Immature natural killer cell (primary cell): ENCODE measurements at regions not wholly inside any gene's neighbourhood (a gene's known extent, or its start where the extent isn't known, plus 50 kb on each side); places are given as distances from the start of the nearest gene placed in this dataset.
A peak's percentile ranks its signal among the peaks of the same experiment; 100 is the strongest.

Source experiments
- DNase-seq, 3 donors: peaks; one replicate each; pipeline ENCODE4 v3.0.0; 2022; ENCODE audit warnings: mixed read lengths in 1 of 3
- H3K27ac Mint-ChIP-seq, 6 donors: one replicate each; pipeline ENCODE4 v1.8.0; 2020; ENCODE audit warnings: mixed read lengths in 6 of 6, mild to moderate bottlenecking in 5 of 6, inconsistent platforms in 4 of 6, moderate library complexity in 3 of 6
- H3K27me3 Mint-ChIP-seq, 3 donors: one replicate each; pipeline ENCODE4 v1.8.0; 2020 to 2021; ENCODE audit warnings: low read depth in 3 of 3, mild to moderate bottlenecking in 3 of 3, mixed read lengths in 3 of 3, moderate library complexity in 3 of 3, inconsistent platforms in 1 of 3
- H3K36me3 Mint-ChIP-seq, 3 donors: one replicate each; pipeline ENCODE4 v1.8.0; 2020; ENCODE audit warnings: mixed read lengths in 3 of 3, inconsistent platforms in 2 of 3, mild to moderate bottlenecking in 2 of 3
- H3K4me1 Mint-ChIP-seq, 2 donors: one replicate each; pipeline ENCODE4 v1.8.0; 2020; ENCODE audit warnings: inconsistent platforms in 2 of 2, mild to moderate bottlenecking in 2 of 2, mixed read lengths in 2 of 2, moderate library complexity in 1 of 2
- H3K4me3 Mint-ChIP-seq, 5 donors: one replicate each; pipeline ENCODE4 v1.8.0; 2020; ENCODE audit warnings: mild to moderate bottlenecking in 5 of 5, mixed read lengths in 5 of 5, inconsistent platforms in 3 of 5, moderate library complexity in 3 of 5
- H3K9me3 Mint-ChIP-seq, 6 donors: one replicate each; pipeline ENCODE4 v1.8.0; 2020; ENCODE audit warnings: mild to moderate bottlenecking in 6 of 6, mixed read lengths in 6 of 6, inconsistent platforms in 4 of 6, moderate library complexity in 3 of 6

DNA sequence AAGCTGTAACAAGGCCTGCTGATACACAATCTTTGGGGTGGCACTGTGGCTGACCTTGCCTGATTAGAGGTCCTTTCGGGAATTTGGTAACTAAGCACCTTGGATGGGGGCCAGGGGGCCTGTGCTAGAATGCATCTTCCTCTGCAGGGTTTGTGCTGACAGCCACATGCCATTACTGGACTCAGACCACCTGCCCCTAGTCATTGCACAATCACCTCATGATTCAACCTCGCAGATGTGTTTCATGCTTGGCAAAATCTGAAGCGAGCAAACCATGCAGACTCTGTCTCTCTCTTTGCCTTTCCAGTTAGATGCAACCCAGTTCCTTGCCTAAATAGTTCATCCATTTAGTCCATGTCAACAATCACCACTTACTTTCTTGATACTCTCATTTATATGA lies 96.5 kb upstream of the ERCC6L2 start:
- peaks cover 4 to 11% (median 7%) of the 10 kb centered on the region in 3 donors for H3K27me3 Mint-ChIP-seq
- no peaks in the 10 kb centered on the region for H3K4me1 Mint-ChIP-seq
- H3K4me3 Mint-ChIP-seq, result no peak overlapping the region
- no peak overlapping the region for H3K27ac Mint-ChIP-seq
- DNase-seq, result no peak
- H3K9me3 Mint-ChIP-seq, result no peaks in the 10 kb centered on the region
- H3K36me3 Mint-ChIP-seq, result no peaks in the 10 kb centered on the region

DNA sequence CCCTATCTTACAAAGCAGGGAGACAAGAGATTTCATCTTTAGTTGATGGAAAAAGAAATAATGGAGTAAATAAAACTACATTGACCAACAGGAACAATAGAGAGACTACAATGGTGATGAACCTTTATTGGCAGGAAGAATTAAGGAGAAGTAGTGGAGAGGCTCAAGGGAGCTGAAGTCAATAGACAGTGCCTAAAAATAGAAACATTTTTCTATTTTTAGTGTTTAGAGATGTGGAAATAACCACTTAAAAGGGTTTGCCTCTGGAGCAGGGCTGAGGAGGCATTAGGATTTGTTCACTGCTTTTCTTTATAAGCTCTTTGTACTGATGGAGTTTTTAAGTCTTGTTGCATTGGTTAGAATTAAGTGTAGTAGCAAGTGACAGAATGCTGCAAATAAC lies 98.4 kb upstream of the ERCC6L2 start:
- Mint-ChIP-seq H3K9me3 (no peaks in the 10 kb centered on the region), H3K27me3 (peaks cover 1 to 15% (median 7%) of the 10 kb centered on the region in 3 donors), H3K36me3 (no peaks in the 10 kb centered on the region), H3K4me3 (no peak overlapping the region), H3K27ac (no peak overlapping the region), H3K4me1 (peaks cover 0 to 2% of the 10 kb centered on the region in 2 donors)
- no peak for DNase-seq

DNA sequence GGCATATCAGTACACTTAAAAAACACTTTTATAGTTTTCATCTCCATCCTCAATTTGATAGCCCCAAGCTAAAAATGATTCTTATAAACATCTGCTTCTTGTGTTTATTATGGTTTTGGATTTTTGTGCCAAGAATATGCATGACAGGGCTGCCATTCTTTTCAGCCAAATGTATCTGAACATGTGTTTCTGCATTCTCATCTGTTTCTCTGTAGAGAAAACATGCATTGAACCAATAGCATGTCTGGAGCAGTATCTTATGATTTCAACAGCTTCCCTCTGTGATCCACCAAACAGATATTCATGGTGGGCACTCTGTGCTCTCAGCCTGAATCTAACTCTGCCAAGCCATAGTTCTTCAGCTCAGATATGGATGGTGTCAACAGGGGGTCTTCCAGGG lies 99.3 kb upstream of the ERCC6L2 start:
- H3K4me3 Mint-ChIP-seq, result no peak overlapping the region
- H3K36me3 Mint-ChIP-seq, result no peaks in the 10 kb centered on the region
- peaks cover 0 to 2% of the 10 kb centered on the region in 2 donors for H3K4me1 Mint-ChIP-seq
- H3K27me3 Mint-ChIP-seq, result peaks cover 2 to 16% (median 7%) of the 10 kb centered on the region in 3 donors
- DNase-seq, result no peak
- H3K9me3 Mint-ChIP-seq, result no peaks in the 10 kb centered on the region
- H3K27ac Mint-ChIP-seq, result no peak overlapping the region

DNA sequence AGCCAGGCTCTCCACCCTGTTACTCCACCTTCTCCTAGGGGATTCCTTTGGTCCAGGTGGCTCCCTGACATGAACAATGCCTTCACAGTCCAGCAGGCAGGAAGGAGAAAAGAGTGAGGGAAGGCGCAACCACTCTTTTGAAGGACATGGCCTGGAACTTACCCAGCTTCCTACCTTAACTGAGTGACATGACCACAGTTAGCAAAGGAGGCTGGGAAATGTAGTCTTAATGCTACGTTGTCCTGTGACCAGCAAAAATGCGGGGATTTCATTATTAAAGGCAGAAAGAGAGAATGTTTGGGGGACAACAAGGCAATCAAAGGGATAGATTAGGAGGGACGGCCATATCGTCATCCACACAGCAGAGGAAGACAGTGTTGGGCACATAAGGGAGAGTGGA lies 100.3 kb upstream of the ERCC6L2 start:
- H3K36me3 Mint-ChIP-seq, result no peaks in the 10 kb centered on the region
- H3K4me1 Mint-ChIP-seq, result peaks cover 0 to 2% of the 10 kb centered on the region in 2 donors
- peaks cover 7 to 22% (median 8%) of the 10 kb centered on the region in 3 donors for H3K27me3 Mint-ChIP-seq
- H3K4me3 Mint-ChIP-seq, result no peak overlapping the region
- peak overlapping the region in 1 of 6 donors; percentile 27 for H3K27ac Mint-ChIP-seq
- no peaks in the 10 kb centered on the region for H3K9me3 Mint-ChIP-seq
- no peak for DNase-seq

DNA sequence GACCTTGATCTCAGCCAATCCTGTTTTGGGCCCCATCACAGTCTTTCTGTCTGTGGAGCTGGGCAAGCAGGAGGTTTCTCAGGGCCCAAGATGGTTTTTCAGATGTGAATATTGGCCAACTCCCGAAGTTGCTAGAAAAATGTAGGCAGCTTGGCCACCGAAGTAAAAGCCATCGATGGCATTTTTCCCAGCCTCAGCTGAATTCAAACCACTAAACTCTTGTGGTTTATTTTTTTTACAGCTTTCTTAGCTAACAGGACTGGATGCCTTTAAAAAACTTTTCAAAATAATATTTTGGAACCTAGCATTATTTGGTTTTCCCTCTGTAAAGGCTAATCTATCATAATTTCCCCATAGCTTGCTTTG lies 102.5 kb upstream of the ERCC6L2 start:
- Mint-ChIP-seq H3K27ac (peak overlapping the region in 1 of 6 donors; percentile 52), H3K9me3 (no peaks in the 10 kb centered on the region), H3K36me3 (no peaks in the 10 kb centered on the region), H3K4me1 (peaks cover 0 to 2% of the 10 kb centered on the region in 2 donors), H3K4me3 (peak overlapping the region in 2 of 5 donors; percentile 24 to 54), H3K27me3 (peaks cover 7 to 25% (median 10%) of the 10 kb centered on the region in 3 donors)
- no peak for DNase-seq

DNA sequence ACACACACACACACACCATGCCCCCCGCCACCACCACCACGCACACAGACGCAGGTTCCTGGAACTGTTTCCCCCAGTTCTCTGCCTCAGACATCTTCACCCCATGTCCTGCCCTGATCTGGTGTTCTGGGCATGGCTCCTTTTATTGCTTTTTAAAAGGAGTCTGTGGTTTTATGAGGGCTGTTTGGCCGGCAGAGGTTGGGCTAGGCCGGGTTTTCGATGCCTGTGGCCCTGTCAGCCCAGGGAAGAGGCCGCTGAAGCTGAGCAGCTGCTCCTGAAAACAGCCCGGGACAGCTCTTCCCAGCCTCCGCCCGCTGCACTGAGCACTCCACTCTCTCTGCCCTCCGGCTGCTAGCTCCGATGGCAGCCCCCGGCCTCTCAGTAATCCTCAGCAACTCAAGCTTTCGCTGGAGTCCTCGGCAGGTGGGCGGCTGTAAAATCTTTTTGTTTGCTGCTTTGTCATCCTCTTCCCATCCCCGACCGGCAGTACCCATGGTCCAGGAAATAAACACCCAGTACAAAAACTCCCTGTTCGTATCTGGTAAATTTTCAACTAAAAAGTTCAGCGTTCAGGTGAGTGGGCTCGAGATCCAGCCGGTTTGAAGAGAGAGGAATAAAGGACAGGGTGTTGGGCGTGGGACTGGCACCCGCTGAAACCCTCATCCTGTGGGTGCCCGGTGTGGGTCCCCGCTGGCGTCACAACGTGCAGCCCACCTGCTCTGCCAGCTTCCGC lies 103.0 kb upstream of the ERCC6L2 start:
- Mint-ChIP-seq H3K4me1 (peaks cover 0 to 2% of the 10 kb centered on the region in 2 donors), H3K9me3 (no peaks in the 10 kb centered on the region), H3K4me3 (peak overlapping the region in 2 of 5 donors; percentile 24 to 54), H3K27me3 (peaks cover 7 to 25% (median 10%) of the 10 kb centered on the region in 3 donors), H3K36me3 (no peaks in the 10 kb centered on the region), H3K27ac (peak overlapping the region in 2 of 6 donors; percentile 52 to 74)
- DNase-seq, result peak in 1 of 3 donors; percentile 33

DNA sequence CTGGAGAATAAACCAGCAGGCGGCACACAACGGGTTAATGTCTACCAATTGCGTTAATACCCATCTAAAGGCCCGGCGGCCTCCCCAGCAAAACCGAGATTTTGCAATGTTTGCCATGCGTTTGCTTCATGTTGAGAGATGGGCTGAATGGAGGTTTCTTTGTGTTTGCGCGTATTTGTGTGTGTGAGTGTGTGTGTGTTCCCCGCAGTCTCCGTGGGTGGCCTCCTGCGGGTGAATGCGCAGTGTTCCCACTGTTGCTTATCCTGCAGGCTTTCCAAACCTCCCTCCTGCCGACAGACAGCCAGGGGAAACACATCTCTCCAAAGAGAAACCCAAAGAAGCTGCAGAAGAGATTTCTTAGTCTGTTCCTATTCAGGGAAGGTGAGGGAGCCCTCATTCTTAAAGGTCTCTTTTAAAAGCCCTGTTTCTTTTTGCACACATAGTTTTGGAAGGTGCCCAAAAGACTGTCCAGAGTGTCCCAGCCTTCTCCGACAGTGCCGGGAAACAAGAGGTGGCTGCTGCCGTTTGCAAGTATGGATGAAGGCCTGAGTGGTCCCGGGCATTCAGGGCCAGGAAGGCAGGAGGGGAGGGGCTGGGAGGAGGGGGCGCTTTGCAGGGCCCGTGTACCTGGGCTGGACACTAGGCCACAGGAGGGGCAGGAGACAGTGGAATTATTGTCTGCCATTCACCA lies 103.8 kb upstream of the ERCC6L2 start:
- H3K4me3 Mint-ChIP-seq, result peak overlapping the region in 1 of 5 donors; percentile 21
- no peak overlapping the region for H3K27ac Mint-ChIP-seq
- no peaks in the 10 kb centered on the region for H3K36me3 Mint-ChIP-seq
- DNase-seq, result no peak
- peaks cover 7 to 25% (median 10%) of the 10 kb centered on the region in 3 donors for H3K27me3 Mint-ChIP-seq
- H3K4me1 Mint-ChIP-seq, result peaks cover 0 to 2% of the 10 kb centered on the region in 2 donors
- no peaks in the 10 kb centered on the region for H3K9me3 Mint-ChIP-seq

DNA sequence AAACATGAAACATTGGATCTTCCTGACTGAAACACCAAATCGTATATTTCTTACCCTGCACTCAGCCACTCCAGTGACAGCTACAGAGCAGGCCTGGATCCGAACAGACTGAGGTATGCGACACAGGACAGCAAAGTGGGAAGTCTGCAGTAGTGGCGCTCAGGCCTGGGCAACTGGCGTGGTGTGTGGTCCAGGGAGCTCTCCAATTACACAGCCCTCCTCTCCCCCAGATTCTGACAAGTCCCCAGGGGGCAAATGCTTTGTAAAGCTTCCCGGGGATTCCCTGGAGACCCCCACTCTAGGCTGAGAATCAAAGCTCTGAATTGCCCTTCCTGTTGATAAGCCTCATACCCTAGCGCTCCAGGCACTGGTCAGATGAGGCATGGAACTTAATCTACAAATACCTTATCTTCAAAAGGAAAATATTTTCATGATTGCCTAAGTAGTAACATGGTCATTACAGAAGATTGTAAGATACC lies 104.8 kb upstream of the ERCC6L2 start:
- H3K4me3 Mint-ChIP-seq, result no peak overlapping the region
- H3K36me3 Mint-ChIP-seq, result no peaks in the 10 kb centered on the region
- H3K27ac Mint-ChIP-seq, result no peak overlapping the region
- H3K4me1 Mint-ChIP-seq, result peaks cover 0 to 2% of the 10 kb centered on the region in 2 donors
- no peak for DNase-seq
- peaks cover 10 to 23% (median 11%) of the 10 kb centered on the region in 3 donors for H3K27me3 Mint-ChIP-seq
- H3K9me3 Mint-ChIP-seq, result no peaks in the 10 kb centered on the region

DNA sequence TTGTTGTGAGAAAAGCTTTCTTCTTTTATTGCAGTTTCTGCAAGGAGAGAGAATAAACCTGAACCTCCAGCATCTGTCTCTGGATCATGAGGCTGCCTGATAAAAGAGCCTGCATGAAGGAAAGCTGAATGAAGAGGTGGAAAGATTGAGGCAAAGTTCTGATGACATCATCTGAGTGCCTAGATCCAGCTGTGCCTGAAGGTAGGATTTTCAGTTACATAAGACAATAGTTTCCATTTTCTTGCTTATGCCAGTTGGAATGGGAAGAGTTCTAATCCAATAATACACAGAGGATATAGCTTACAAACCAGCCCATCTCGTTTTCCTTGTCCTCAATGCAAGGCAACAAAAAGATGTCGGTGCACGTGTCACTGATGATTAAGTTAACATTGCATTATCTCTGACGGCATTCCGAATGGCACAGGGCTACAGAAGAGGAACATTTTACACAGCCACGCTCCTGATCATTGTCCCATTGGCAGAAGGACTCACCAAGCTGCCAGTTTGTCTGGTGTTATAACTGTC lies 105.5 kb upstream of the ERCC6L2 start:
- H3K27ac Mint-ChIP-seq, result no peak overlapping the region
- no peak for DNase-seq
- peaks cover 9 to 21% (median 11%) of the 10 kb centered on the region in 3 donors for H3K27me3 Mint-ChIP-seq
- H3K9me3 Mint-ChIP-seq, result no peaks in the 10 kb centered on the region
- no peaks in the 10 kb centered on the region for H3K36me3 Mint-ChIP-seq
- H3K4me3 Mint-ChIP-seq, result no peak overlapping the region
- peaks cover 0 to 2% of the 10 kb centered on the region in 2 donors for H3K4me1 Mint-ChIP-seq

DNA sequence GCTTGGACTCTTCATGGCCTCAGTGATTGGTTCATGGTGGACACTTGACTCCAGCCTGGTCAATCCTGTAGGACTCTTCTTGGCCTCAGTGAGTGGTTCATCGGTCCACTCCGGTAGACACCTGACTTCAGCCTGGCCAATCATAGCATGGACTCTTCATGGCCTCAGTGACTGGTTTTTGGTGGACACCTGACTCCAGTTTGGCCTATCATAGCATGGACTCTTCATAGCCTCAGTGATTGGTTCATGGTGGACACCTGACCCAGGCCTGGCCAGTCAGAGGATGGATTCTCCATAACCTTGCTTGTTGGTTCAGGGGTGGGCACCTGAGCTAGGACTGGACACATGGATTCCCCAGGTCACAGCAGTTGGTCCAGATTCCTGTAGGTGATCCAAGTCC lies 106.0 kb upstream of the ERCC6L2 start:
- no peak for DNase-seq
- Mint-ChIP-seq H3K9me3 (no peaks in the 10 kb centered on the region), H3K4me1 (peaks cover 0 to 2% of the 10 kb centered on the region in 2 donors), H3K27me3 (peaks cover 9 to 20% (median 11%) of the 10 kb centered on the region in 3 donors), H3K27ac (no peak overlapping the region), H3K36me3 (no peaks in the 10 kb centered on the region), H3K4me3 (no peak overlapping the region)

DNA sequence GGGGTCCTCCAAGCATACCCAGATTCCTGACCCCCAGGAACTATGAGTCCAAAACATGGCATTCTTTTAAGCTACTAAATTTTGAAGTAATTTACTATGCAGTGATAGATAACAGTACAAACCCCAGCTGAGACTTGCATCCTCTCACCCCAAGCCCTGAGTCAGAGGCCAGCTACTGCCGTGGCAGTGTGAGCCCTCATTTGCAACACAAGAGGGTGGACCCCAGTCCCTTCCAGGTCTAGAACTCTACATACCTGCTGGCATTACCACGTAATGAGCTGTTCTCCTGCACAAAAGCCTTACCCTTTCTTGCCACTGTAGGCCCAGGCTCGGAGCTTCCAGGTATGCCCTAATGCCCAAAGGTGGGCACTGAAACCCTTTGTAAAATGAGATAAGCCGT lies 108.6 kb upstream of the ERCC6L2 start:
- peaks cover 12 to 16% (median 15%) of the 10 kb centered on the region in 3 donors for H3K27me3 Mint-ChIP-seq
- H3K4me3 Mint-ChIP-seq, result no peak overlapping the region
- peaks cover 11% of the 10 kb centered on the region in 2 donors for H3K4me1 Mint-ChIP-seq
- DNase-seq, result no peak
- H3K9me3 Mint-ChIP-seq, result no peaks in the 10 kb centered on the region
- no peak overlapping the region for H3K27ac Mint-ChIP-seq
- H3K36me3 Mint-ChIP-seq, result no peaks in the 10 kb centered on the region

DNA sequence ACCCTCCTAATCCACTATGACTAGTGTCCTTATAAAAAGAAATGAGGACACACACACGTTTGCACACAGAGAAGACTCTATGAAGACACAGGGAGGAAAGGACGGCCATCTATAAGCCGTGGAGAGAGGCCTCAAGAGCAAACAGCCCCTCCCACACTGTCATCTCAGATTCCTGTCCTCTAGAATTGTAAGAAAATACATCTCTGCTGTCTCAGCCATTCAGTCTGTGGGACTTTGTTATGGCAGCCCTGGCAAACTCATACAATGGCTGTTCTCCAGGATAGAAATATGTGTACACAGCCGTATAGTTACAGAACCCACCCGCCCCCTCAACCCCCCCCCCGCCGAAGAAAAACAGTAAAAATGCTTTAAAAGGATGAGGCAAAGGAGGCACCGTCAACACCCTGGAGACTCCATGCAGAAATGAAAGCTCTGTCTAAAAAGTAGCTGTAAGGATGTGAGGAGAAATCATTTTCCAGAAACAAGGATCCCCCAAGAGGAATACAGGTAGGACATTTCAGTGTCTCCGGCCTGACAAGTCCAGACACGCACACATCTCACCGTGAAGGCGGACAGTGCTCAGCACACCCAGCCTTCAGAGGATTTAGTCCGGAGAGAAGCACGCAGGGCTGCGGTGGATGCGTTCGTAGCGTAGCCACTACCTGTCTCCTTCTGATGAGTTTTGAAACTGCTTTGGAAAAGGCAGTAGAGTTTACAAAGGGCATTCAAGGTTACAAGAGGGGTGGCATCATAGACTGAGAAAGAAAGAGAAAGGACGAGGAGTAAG lies 110.8 kb upstream of the ERCC6L2 start:
- DNase-seq, result no peak
- peaks cover 4 to 12% (median 6%) of the 10 kb centered on the region in 3 donors for H3K27me3 Mint-ChIP-seq
- no peaks in the 10 kb centered on the region for H3K9me3 Mint-ChIP-seq
- H3K36me3 Mint-ChIP-seq, result no peaks in the 10 kb centered on the region
- H3K4me1 Mint-ChIP-seq, result peaks cover 14% of the 10 kb centered on the region in 2 donors
- no peak overlapping the region for H3K4me3 Mint-ChIP-seq
- no peak overlapping the region for H3K27ac Mint-ChIP-seq

DNA sequence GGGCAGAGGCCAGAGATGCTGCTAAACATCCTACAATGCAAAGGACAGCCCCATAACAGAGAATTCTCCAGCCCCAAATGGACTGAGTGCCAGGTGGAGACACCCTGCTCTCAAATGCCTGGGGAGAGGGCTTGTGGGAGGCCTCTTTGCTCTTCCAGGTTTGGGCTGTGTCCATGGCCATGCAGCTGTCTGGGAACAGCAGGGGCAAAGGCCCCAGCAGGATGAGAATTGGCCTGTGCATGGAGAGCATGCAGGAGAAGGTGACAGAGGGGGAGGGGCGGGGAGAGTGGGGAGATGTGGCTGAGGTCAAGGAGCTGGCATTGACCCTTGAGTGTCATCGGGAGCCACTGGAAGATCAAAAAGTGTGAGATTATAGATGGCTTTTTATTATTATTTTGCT lies 111.5 kb upstream of the ERCC6L2 start:
- Mint-ChIP-seq H3K36me3 (no peaks in the 10 kb centered on the region), H3K4me1 (peaks cover 14% of the 10 kb centered on the region in 2 donors), H3K27ac (no peak overlapping the region), H3K4me3 (no peak overlapping the region), H3K27me3 (peaks cover 2 to 12% (median 6%) of the 10 kb centered on the region in 3 donors), H3K9me3 (no peaks in the 10 kb centered on the region)
- DNase-seq, result no peak
